ENCODE measurements at regions not wholly inside any gene's neighbourhood (a gene's known extent, or its start where the extent isn't known, plus 50 kb on each side); places are given as distances from the start of the nearest gene placed in this dataset.

DNA sequence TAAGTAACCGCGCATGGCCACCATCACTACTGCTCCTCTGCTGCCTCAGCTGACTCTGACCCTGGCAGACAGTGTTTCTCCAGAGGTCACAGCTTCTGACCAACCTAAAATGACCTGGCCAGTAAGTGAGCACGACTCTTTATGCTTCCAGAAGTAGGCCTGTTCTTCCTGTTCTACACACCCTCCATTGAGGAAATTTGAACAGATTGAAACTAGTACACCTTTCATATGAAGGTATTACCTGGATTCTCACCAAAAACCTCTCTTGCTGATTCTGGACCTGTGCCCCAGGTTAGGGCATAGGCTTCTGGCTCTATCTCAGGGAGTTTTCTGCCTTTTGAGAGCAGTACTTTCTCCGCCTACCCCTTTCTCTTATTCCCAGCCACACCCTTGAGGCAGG, 178.4 kb upstream of the FRMD6 start:
- 73 to 88% (median 79%) methylated on average over 4 of the region's 4 CpGs for WGBS, 5 donors

GRCh38 chr14:51473808-51474565, 177.7 kb upstream of the FRMD6 start:
- 67 to 87% (median 75%) methylated on average over 6 of the region's 6 CpGs for WGBS, 5 donors
- no peak overlapping the region for H3K27ac ChIP-seq
- no peak overlapping the region for H3K4me3 ChIP-seq
- no peaks in the 10 kb centered on the region for H3K27me3 ChIP-seq
- no peaks in the 10 kb centered on the region for H3K36me3 ChIP-seq
- intact Hi-C loops (cut with DNase I; ENCODE audit: low total_unique reads) = no loop called here
- H3K4me1 ChIP-seq = peaks cover 0 to 7% (median 0%) of the 10 kb centered on the region in 4 donors
- H3K9me3 ChIP-seq = no peaks in the 10 kb centered on the region
- TF ChIP-seq, protein P1, sequence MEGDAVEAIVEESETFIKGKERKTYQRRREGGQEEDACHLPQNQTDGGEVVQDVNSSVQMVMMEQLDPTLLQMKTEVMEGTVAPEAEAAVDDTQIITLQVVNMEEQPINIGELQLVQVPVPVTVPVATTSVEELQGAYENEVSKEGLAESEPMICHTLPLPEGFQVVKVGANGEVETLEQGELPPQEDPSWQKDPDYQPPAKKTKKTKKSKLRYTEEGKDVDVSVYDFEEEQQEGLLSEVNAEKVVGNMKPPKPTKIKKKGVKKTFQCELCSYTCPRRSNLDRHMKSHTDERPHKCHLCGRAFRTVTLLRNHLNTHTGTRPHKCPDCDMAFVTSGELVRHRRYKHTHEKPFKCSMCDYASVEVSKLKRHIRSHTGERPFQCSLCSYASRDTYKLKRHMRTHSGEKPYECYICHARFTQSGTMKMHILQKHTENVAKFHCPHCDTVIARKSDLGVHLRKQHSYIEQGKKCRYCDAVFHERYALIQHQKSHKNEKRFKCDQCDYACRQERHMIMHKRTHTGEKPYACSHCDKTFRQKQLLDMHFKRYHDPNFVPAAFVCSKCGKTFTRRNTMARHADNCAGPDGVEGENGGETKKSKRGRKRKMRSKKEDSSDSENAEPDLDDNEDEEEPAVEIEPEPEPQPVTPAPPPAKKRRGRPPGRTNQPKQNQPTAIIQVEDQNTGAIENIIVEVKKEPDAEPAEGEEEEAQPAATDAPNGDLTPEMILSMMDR (IDR thresholded peaks at IDR 0.05) = no peak
- TF ChIP-seq POLR2A (IDR thresholded peaks at IDR 0.05) = no peak
- no peak for TF ChIP-seq EP300 (IDR thresholded peaks at IDR 0.05)
- no peak for DNase-seq

More for the DNA sequence above, 178.4 kb upstream of the FRMD6 start:
- H3K36me3 ChIP-seq = no peaks in the 10 kb centered on the region
- TF ChIP-seq EP300 (IDR thresholded peaks at IDR 0.05) (no peak), POLR2AphosphoS5 (IDR thresholded peaks at IDR 0.05) (no peak), POLR2A (IDR thresholded peaks at IDR 0.05) (no peak)
- TF ChIP-seq, protein P1 (IDR thresholded peaks at IDR 0.05) = no peak
- H3K27me3 ChIP-seq = no peaks in the 10 kb centered on the region
- no peak for DNase-seq
- no peak overlapping the region for H3K27ac ChIP-seq
- H3K4me1 ChIP-seq = peaks cover 0 to 7% (median 0%) of the 10 kb centered on the region in 4 donors
- no peaks in the 10 kb centered on the region for H3K9me3 ChIP-seq
- intact Hi-C loops (cut with DNase I; ENCODE audit: low total_unique reads) = no loop called here
- no peak overlapping the region for H3K4me3 ChIP-seq

DNA sequence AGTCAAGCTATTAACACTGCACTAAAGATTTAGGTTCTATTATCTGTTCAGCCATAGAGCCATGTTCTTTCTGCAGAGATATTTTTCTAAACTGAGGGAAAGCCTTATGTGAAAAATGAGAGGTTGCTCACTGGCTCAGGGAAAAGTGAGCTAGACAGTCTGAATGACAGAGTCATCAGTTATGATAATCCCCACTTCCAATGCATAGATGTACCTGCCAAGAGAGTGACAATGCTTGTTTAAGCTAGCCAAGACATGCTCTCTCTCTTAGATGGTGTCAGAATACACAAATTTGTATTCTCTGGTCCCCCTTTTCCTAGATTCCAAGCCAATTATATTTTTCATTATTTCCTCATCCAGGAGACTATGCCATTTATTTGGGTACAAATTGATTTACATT, 176.9 kb upstream of the FRMD6 start:
- Histone ChIP-seq H3K9me3 (no peaks in the 10 kb centered on the region), H3K27me3 (no peaks in the 10 kb centered on the region), H3K4me1 (peaks cover 0 to 11% (median 0%) of the 10 kb centered on the region in 4 donors), H3K27ac (no peak overlapping the region), H3K4me3 (no peak overlapping the region), H3K36me3 (no peaks in the 10 kb centered on the region)
- no peak for DNase-seq
- intact Hi-C loops (cut with DNase I; ENCODE audit: low total_unique reads) = no loop called here
- TF ChIP-seq POLR2AphosphoS5 (IDR thresholded peaks at IDR 0.05) (no peak), EP300 (IDR thresholded peaks at IDR 0.05) (no peak), POLR2A (IDR thresholded peaks at IDR 0.05) (no peak)
- TF ChIP-seq, protein P1 (IDR thresholded peaks at IDR 0.05) = no peak

GRCh38 chr14:51478175-51478621, 173.5 kb upstream of the FRMD6 start:
- Histone ChIP-seq H3K9me3 (no peaks in the 10 kb centered on the region), H3K27me3 (no peaks in the 10 kb centered on the region), H3K4me1 (peaks cover 0 to 5% (median 0%) of the 10 kb centered on the region in 4 donors), H3K4me3 (no peak overlapping the region), H3K36me3 (no peaks in the 10 kb centered on the region), H3K27ac (no peak overlapping the region)
- no peak for DNase-seq
- intact Hi-C loops (cut with DNase I; ENCODE audit: low total_unique reads) = no loop called here
- TF ChIP-seq, protein P1 (IDR thresholded peaks at IDR 0.05) = no peak
- TF ChIP-seq POLR2AphosphoS5 (IDR thresholded peaks at IDR 0.05) (no peak), EP300 (IDR thresholded peaks at IDR 0.05) (no peak), POLR2A (IDR thresholded peaks at IDR 0.05) (no peak)
- WGBS, 5 donors = 83 to 88% (median 84%) methylated on average over 4 of the region's 4 CpGs
